ENCODE measurements at regions not wholly inside any gene's neighbourhood (a gene's known extent, or its start where the extent isn't known, plus 50 kb on each side); places are given as distances from the start of the nearest gene placed in this dataset.

- Histone ChIP-seq H3K4me3 (no peak overlapping the region), H3K36me3 (replicated peaks in 1 of 2) (no peaks in the 10 kb centered on the region), H3K4me1 (replicated peaks in 1 of 2) (no peaks in the 10 kb centered on the region), H3K27ac (no peak overlapping the region), H3K9me3 (replicated peaks in 1 of 3) (no peaks in the 10 kb centered on the region), H3K27me3 (no peaks in the 10 kb centered on the region)
- DNase-seq: no peak
- intact Hi-C loops (cut with DNase I): no loop called here
- WGBS, 4 donors: 90 to 96% (median 92%) methylated on average over 7 of the region's 7 CpGs
- no peak for TF ChIP-seq CTCF (IDR thresholded peaks at IDR 0.05)
- no peak for TF ChIP-seq POLR2A (IDR thresholded peaks at IDR 0.05)
Measured at GRCh38 chr2:2756886-2757285, 425.8 kb upstream of the MYT1L start.

- intact Hi-C loops (cut with DNase I): no loop called here
- DNase-seq: no peak
- Histone ChIP-seq H3K36me3 (replicated peaks in 1 of 2) (no peaks in the 10 kb centered on the region), H3K9me3 (replicated peaks in 1 of 3) (no peaks in the 10 kb centered on the region), H3K4me1 (replicated peaks in 1 of 2) (no peaks in the 10 kb centered on the region), H3K27ac (no peak overlapping the region), H3K4me3 (no peak overlapping the region), H3K27me3 (no peaks in the 10 kb centered on the region)
- WGBS, 4 donors: 87 to 97% (median 88%) methylated on average over 5 of the region's 5 CpGs
- no peak for TF ChIP-seq CTCF (IDR thresholded peaks at IDR 0.05)
- no peak for TF ChIP-seq POLR2A (IDR thresholded peaks at IDR 0.05)
Measured at GRCh38 chr2:2755990-2756389, 424.9 kb upstream of the MYT1L start.

GRCh38 chr2:2754940-2755339 is 423.9 kb upstream of the MYT1L start:
- no peak for DNase-seq
- intact Hi-C loops (cut with DNase I): no loop called here
- H3K36me3 ChIP-seq (replicated peaks in 1 of 2): no peaks in the 10 kb centered on the region
- H3K27ac ChIP-seq: no peak overlapping the region
- H3K4me3 ChIP-seq: no peak overlapping the region
- H3K27me3 ChIP-seq: no peaks in the 10 kb centered on the region
- WGBS, 4 donors: 84 to 98% (median 88%) methylated on average over 5 of the region's 5 CpGs
- no peaks in the 10 kb centered on the region for H3K4me1 ChIP-seq (replicated peaks in 1 of 2)
- TF ChIP-seq CTCF (IDR thresholded peaks at IDR 0.05) (no peak), POLR2A (IDR thresholded peaks at IDR 0.05) (no peak)
- H3K9me3 ChIP-seq (replicated peaks in 1 of 3): no peaks in the 10 kb centered on the region

GRCh38 chr2:2751715-2752315 is 420.7 kb upstream of the MYT1L start:
- Histone ChIP-seq H3K27me3 (no peaks in the 10 kb centered on the region), H3K4me1 (replicated peaks in 1 of 2) (no peaks in the 10 kb centered on the region), H3K36me3 (replicated peaks in 1 of 2) (no peaks in the 10 kb centered on the region), H3K9me3 (replicated peaks in 1 of 3) (no peaks in the 10 kb centered on the region), H3K4me3 (no peak overlapping the region), H3K27ac (no peak overlapping the region)
- TF ChIP-seq CTCF (IDR thresholded peaks at IDR 0.05) (no peak), POLR2A (IDR thresholded peaks at IDR 0.05) (no peak)
- DNase-seq: no peak
- intact Hi-C loops (cut with DNase I): no loop called here
- WGBS, 4 donors: 91 to 93% (median 92%) methylated on average over 14 of the region's 14 CpGs; no CpG with 5 or more reads in 1 of the 4 donors
